22Rv1 (cell line): ENCODE measurements at regions not wholly inside any gene's neighbourhood (a gene's known extent, or its start where the extent isn't known, plus 50 kb on each side); places are given as distances from the start of the nearest gene placed in this dataset.

Experiments used
- H3K27ac ChIP-seq: fragments of 450-650 bp; 2 replicates; pipeline ENCODE4 v1.5.1; 2017
- ZFX ChIP-seq: fragments of 450-650 bp; IDR thresholded peaks from 2 replicates; pipeline ENCODE4 v1.6.1; 2017; ENCODE audit warnings: antibody characterized with exemption, borderline replicate concordance
- TF ChIP-seq, protein P1 (sequence below): fragments of 450-650 bp; IDR thresholded peaks from 2 replicates; pipeline ENCODE4 v1.5.1; 2017; ENCODE audit warnings: mild to moderate bottlenecking

DNA sequence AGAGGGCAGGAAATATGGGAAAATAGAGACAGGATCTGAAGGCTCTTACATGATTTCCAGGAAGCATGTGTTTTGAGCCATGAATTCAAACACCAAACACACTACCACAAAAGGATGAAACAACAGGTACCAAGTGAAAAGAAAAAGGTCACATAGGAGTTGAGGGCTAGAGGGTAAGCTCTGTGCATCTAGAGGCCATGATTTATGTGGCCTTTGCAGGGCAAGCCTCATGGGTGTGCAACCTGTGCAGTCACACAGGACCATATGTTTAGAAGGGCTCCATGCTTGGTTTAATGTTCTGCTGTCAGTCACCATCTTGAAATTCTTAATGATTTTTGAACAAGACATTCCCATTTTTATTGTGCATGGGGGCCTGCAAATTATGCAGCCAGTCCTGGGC lies 134.5 kb upstream of the CCDC68 start:
- no peak for TF ChIP-seq ZFX
- TF ChIP-seq, protein P1, sequence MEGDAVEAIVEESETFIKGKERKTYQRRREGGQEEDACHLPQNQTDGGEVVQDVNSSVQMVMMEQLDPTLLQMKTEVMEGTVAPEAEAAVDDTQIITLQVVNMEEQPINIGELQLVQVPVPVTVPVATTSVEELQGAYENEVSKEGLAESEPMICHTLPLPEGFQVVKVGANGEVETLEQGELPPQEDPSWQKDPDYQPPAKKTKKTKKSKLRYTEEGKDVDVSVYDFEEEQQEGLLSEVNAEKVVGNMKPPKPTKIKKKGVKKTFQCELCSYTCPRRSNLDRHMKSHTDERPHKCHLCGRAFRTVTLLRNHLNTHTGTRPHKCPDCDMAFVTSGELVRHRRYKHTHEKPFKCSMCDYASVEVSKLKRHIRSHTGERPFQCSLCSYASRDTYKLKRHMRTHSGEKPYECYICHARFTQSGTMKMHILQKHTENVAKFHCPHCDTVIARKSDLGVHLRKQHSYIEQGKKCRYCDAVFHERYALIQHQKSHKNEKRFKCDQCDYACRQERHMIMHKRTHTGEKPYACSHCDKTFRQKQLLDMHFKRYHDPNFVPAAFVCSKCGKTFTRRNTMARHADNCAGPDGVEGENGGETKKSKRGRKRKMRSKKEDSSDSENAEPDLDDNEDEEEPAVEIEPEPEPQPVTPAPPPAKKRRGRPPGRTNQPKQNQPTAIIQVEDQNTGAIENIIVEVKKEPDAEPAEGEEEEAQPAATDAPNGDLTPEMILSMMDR, result no peak
- H3K27ac ChIP-seq, result no peak overlapping the region

DNA sequence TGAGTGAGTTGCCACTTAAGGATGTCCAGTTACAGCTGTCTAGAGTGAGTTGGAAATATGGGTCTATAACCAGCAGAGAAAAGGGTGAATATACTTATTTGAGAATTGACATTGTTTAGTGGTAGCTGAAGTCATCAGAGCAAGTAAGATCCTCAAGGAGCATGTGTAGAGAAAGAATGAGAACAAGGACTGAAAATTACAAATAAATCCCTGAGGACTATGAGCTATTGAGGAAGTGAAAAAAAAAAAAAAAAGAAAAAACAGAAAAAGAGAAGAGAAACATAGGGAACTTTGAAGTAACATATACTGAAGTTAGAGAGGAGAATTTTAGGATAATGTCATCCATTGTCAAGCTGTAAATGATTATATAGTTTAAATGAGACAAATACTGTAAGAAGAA lies 134.0 kb upstream of the CCDC68 start:
- no peak overlapping the region for H3K27ac ChIP-seq
- TF ChIP-seq ZFX, result no peak
- TF ChIP-seq, protein P1, result no peak

DNA sequence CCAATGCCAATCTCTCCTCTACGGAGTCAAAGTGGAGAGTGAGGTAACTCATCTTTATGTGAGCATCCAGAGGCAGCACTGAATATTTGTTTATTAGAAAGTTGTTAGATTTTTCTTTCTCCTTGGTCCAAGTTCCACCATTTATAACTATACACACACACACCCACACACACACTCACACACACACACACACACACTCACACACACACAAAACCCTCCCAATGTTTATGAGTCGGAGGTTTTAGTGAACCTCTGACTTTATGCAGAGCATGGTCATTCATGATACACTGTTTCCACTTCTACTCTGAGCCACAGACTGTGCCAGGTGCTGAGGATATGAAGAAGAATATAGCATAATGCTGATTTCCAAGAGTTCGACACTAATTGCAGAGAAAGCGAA lies 132.9 kb upstream of the CCDC68 start:
- TF ChIP-seq, protein P1, result no peak
- TF ChIP-seq ZFX, result no peak
- H3K27ac ChIP-seq, result no peak overlapping the region

GRCh38 chr18:55090564-55091188 lies 131.4 kb upstream of the CCDC68 start:
- H3K27ac ChIP-seq, result no peak overlapping the region
- TF ChIP-seq, protein P1, result no peak

DNA sequence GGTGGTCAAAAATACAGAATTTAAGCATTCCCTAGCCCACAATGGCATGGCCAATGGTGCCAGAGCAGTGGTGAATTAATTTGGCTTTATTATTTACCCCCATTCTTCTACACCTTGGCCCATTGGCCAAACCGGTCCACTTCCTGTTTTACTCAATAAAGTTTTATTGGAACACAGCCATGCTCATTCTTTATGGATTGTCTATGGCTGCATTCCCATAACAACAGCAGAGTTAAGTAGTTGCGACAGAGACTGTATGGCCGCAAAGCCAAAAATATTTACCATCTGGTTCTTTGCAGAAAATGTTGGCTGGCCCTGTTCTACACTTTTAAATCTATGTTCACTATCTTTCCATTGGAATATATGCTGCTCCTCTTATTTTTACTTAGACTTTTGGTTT lies 130.3 kb upstream of the CCDC68 start:
- TF ChIP-seq, protein P1, result no peak
- TF ChIP-seq ZFX, result no peak

DNA sequence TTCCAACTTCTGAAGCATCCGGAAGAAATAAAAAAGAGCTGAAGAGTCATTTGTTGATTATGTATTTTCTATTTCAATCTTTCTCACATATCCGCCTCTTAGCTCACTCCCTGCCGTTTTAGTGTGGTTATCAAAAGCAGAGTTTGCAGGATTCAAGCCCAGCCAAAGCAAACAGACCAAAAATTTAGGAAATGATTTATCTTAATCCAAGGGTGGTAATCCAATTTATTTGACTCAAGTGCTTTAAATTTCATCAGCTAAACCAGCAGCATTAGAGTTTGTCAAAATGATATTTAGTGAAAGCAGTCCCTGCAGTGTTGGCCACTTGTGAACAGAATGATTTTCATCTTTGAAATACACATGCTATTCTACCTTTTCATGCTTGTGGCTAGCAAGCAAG lies 129.3 kb upstream of the CCDC68 start:
- TF ChIP-seq, protein P1, result no peak
- TF ChIP-seq ZFX, result no peak
- H3K27ac ChIP-seq, result no peak overlapping the region

More for the DNA sequence above, 130.3 kb upstream of the CCDC68 start:
- H3K27ac ChIP-seq, result no peak overlapping the region

GRCh38 chr18:55088000-55088401 lies 128.7 kb upstream of the CCDC68 start:
- no peak overlapping the region for H3K27ac ChIP-seq
- no peak for TF ChIP-seq ZFX

DNA sequence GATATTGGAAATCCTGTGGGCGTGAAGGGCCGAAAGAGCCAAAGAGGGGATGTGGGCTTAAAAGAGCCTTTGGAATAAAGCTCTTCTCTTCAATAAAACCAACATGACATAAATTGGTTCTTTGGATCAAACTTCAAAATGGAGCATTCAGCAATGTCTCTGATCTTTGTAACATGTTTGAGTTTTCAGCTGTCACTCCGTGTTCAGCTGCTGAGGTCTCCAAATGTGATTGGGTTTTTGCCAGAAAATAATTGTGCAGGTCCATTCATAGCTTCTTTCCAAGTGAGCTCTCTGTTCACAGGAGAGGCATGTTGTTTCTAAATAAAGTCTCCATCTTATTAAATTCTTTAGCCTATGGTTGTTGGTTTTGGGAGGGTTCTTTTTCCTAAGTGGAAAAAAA lies 127.6 kb upstream of the CCDC68 start:
- TF ChIP-seq, protein P1, result no peak
- TF ChIP-seq ZFX, result no peak
- no peak overlapping the region for H3K27ac ChIP-seq
